HUES64 (cell line): ENCODE measurements at regions not wholly inside any gene's neighbourhood (a gene's known extent, or its start where the extent isn't known, plus 50 kb on each side); places are given as distances from the start of the nearest gene placed in this dataset.

Source experiments
- H3K27ac ChIP-seq: 2 replicates; pipeline ENCODE4 v1.7.0; 2013; ENCODE audit warnings: low read depth, low read length, inconsistent platforms
- H3K27me3 ChIP-seq: 2 replicates; pipeline ENCODE4 v1.6.1; 2013; ENCODE audit warnings: mild to moderate bottlenecking, low read length; ENCODE audit not compliant: insufficient read depth
- H3K36me3 ChIP-seq: 2 replicates; pipeline ENCODE4 v1.6.1; 2013; ENCODE audit warnings: mild to moderate bottlenecking, low read length; ENCODE audit not compliant: insufficient read depth
- H3K4me1 ChIP-seq: 2 replicates; pipeline ENCODE4 v1.6.1; 2013; ENCODE audit warnings: mild to moderate bottlenecking, low read length, moderate library complexity; ENCODE audit not compliant: insufficient read depth
- H3K4me3 ChIP-seq: 2 replicates; pipeline ENCODE4 v1.5.1; 2013; ENCODE audit warnings: mild to moderate bottlenecking, low read length, moderate library complexity
- H3K9ac ChIP-seq: 2 replicates; pipeline ENCODE4 v1.6.1; 2013; ENCODE audit warnings: mild to moderate bottlenecking, low read depth, low read length
- H3K9me3 ChIP-seq: 2 replicates; pipeline ENCODE4 v1.6.1; 2013; ENCODE audit warnings: low read depth, low read length; ENCODE audit not compliant: insufficient read depth
- WGBS: fragments of 150-250, 120-280 bp; methylation state at CpG from one replicate; pipeline ENCODE4 v1.1.7; 2013; ENCODE audit warnings: missing lambda C conversion rate; 5-methylcytosine and 5-hydroxymethylcytosine counted together

DNA sequence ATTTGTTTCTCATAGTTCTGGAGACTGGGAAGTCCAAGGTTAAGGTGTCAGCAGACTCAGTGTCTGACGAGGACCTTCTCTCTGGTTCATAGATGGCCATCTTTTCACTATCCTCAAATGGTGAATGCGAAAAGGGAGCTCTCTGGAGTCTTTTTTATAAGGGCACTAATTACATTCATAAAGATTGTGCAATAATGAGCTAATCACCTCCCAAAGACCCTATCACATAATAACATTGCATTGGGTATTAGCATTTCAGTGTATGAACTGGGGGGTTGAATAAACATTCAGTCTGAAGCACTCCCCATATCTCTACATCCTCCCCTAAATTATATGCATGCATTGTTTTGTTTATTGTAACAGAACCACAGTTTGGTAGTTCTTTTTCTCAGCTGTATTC is 1086.5 kb downstream of the CDH11 start:
- no peaks in the 10 kb centered on the region for H3K27me3 ChIP-seq
- no peaks in the 10 kb centered on the region for H3K4me1 ChIP-seq
- H3K9me3 ChIP-seq = peaks cover 6% of the 10 kb centered on the region
- no peak overlapping the region for H3K27ac ChIP-seq
- H3K9ac ChIP-seq = no peak overlapping the region
- H3K36me3 ChIP-seq = no peaks in the 10 kb centered on the region
- WGBS = 100% methylated on average over 1 of the region's 2 CpGs
- H3K4me3 ChIP-seq = no peak overlapping the region

DNA sequence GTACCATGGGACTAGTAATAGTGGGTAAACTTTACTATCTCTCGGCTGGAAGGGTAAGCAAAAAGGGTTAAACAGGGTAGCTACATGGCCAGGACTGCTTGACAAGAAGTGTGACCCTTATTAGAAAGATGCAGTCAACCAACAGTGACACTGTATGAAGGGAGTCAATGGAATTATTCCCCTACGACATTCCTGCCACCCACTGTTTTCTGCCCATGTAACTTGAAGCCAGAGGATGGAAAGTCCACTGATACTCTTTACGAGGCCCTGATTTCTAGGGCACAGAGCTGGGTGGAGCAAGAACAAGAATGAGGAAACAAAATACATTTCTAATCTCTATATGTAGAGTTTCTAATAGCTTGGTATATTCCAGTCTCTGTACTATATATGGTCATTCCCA is 1102.5 kb downstream of the CDH11 start:
- no peak overlapping the region for H3K27ac ChIP-seq
- H3K9ac ChIP-seq = no peak overlapping the region
- H3K9me3 ChIP-seq = no peaks in the 10 kb centered on the region
- 70% methylated on average over 3 of the region's 3 CpGs for WGBS
- H3K36me3 ChIP-seq = no peaks in the 10 kb centered on the region
- no peak overlapping the region for H3K4me3 ChIP-seq
- peaks cover 5% of the 10 kb centered on the region for H3K4me1 ChIP-seq
- no peaks in the 10 kb centered on the region for H3K27me3 ChIP-seq

GRCh38 chr16:64017796-64018195 is 1104.1 kb downstream of the CDH11 start:
- WGBS = 82% methylated on average over 1 of the region's 1 CpG
- Histone ChIP-seq H3K27me3 (no peaks in the 10 kb centered on the region), H3K27ac (no peak overlapping the region), H3K4me3 (no peak overlapping the region), H3K9ac (no peak overlapping the region), H3K9me3 (no peaks in the 10 kb centered on the region), H3K36me3 (no peaks in the 10 kb centered on the region), H3K4me1 (peaks cover 5% of the 10 kb centered on the region)

DNA sequence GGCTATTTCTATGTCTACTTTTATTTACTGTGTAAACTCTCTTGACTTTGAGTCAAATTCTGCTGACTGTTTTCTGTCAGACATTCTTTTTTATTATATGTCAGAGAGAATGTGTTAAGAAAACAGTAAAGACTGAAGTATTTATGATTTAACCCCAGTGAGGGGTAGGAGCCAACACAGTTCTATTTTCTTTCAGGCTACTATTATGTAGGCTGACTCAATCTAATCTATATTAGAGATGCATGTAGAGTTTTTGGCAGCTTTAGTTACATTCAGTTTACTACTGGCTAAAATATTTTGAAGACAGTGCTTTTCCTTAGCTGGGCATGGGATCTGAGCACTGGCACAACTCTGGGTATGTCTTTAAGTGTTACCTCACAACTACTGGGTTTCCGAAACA is 1108.0 kb downstream of the CDH11 start:
- WGBS = 80% methylated on average over 1 of the region's 1 CpG
- Histone ChIP-seq H3K9me3 (no peaks in the 10 kb centered on the region), H3K27ac (no peak overlapping the region), H3K27me3 (no peaks in the 10 kb centered on the region), H3K4me3 (no peak overlapping the region), H3K36me3 (no peaks in the 10 kb centered on the region), H3K9ac (no peak overlapping the region), H3K4me1 (no peaks in the 10 kb centered on the region)

- Histone ChIP-seq H3K4me1 (no peaks in the 10 kb centered on the region), H3K36me3 (no peaks in the 10 kb centered on the region), H3K27ac (no peak overlapping the region), H3K9ac (no peak overlapping the region), H3K9me3 (no peaks in the 10 kb centered on the region), H3K27me3 (no peaks in the 10 kb centered on the region), H3K4me3 (no peak overlapping the region)
- WGBS = 93% methylated on average over 2 of the region's 2 CpGs
These were observed 1109.7 kb downstream of the CDH11 start for GRCh38 chr16:64012166-64012565.

GRCh38 chr16:64011650-64012049 is 1110.2 kb downstream of the CDH11 start:
- Histone ChIP-seq H3K4me3 (no peak overlapping the region), H3K9me3 (no peaks in the 10 kb centered on the region), H3K27me3 (no peaks in the 10 kb centered on the region), H3K27ac (no peak overlapping the region), H3K9ac (no peak overlapping the region), H3K36me3 (no peaks in the 10 kb centered on the region), H3K4me1 (no peaks in the 10 kb centered on the region)
- 91% methylated on average over 2 of the region's 2 CpGs for WGBS

- Histone ChIP-seq H3K4me1 (no peaks in the 10 kb centered on the region), H3K36me3 (no peaks in the 10 kb centered on the region), H3K9ac (no peak overlapping the region), H3K4me3 (no peak overlapping the region), H3K27ac (no peak overlapping the region), H3K27me3 (no peaks in the 10 kb centered on the region), H3K9me3 (no peaks in the 10 kb centered on the region)
- 96% methylated on average over 2 of the region's 2 CpGs for WGBS
These were observed 1113.7 kb downstream of the CDH11 start for GRCh38 chr16:64008131-64008530.

DNA sequence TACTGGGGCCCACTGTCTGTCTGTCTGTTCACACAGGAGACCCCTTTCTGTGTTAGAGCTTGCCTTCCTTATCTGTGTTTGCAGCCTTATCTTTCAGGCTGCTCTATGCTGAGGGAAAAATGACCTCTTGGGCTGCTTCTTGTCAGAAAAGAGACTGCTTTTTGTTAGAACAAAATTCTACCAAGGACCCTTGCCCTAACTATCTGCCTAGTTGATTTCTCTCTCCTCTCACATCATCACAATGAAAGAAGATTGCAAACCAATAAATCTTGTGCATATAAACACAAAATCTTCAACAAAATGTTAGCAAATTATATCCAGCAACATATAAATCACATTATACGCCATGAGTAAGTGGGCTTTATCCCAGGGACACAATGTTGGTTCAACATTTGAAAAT is 1117.7 kb downstream of the CDH11 start:
- Histone ChIP-seq H3K9ac (no peak overlapping the region), H3K27me3 (no peaks in the 10 kb centered on the region), H3K36me3 (no peaks in the 10 kb centered on the region), H3K9me3 (no peaks in the 10 kb centered on the region), H3K4me1 (no peaks in the 10 kb centered on the region), H3K27ac (no peak overlapping the region), H3K4me3 (no peak overlapping the region)
- 80% methylated on average over 1 of the region's 1 CpG for WGBS

- WGBS = 96% methylated on average over 7 of the region's 8 CpGs
- no peaks in the 10 kb centered on the region for H3K36me3 ChIP-seq
- H3K27me3 ChIP-seq = no peaks in the 10 kb centered on the region
These were observed 1126.8 kb downstream of the CDH11 start for GRCh38 chr16:63995025-63995424.

GRCh38 chr16:63983401-63983800 is 1138.5 kb downstream of the CDH11 start:
- no peaks in the 10 kb centered on the region for H3K36me3 ChIP-seq
- no peak overlapping the region for H3K9ac ChIP-seq
- WGBS = 96% methylated on average over 2 of the region's 2 CpGs
- no peak overlapping the region for H3K4me3 ChIP-seq
- no peak overlapping the region for H3K27ac ChIP-seq
- no peaks in the 10 kb centered on the region for H3K9me3 ChIP-seq
- H3K27me3 ChIP-seq = no peaks in the 10 kb centered on the region
- peaks cover 49% of the 10 kb centered on the region for H3K4me1 ChIP-seq

More at GRCh38 chr16:63995025-63995424, 1126.8 kb downstream of the CDH11 start:
- Histone ChIP-seq H3K27ac (no peak overlapping the region), H3K9ac (no peak overlapping the region), H3K9me3 (no peaks in the 10 kb centered on the region), H3K4me1 (peaks cover 9% of the 10 kb centered on the region), H3K4me3 (no peak overlapping the region)

DNA sequence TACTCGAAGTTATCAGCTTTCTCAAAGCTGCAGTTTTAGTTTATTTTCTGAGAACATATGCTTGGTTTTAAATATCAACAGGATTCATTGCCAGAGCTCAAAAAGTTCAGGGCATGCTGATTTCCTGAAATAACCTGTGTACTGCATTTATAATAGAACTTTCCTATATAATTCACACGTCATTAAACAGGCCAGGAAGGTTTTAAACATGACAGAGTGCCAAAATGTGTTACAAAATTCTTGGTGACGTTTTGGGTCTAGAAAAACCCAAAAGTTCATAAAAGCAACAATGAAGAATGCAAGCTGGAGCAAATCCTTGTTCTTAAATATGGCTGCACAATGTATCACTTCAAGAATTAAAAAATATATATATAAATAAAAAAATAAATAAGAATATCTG is 1139.1 kb downstream of the CDH11 start:
- H3K27me3 ChIP-seq = no peaks in the 10 kb centered on the region
- peak overlapping the region; percentile 52 for H3K27ac ChIP-seq
- peak overlapping the region; percentile 35; the same call in 1 of the 2 replicates for H3K9ac ChIP-seq
- H3K9me3 ChIP-seq = no peaks in the 10 kb centered on the region
- H3K4me3 ChIP-seq = no peak overlapping the region
- 92% methylated on average over 3 of the region's 3 CpGs for WGBS
- no peaks in the 10 kb centered on the region for H3K36me3 ChIP-seq
- H3K4me1 ChIP-seq = peaks cover 54% of the 10 kb centered on the region

GRCh38 chr16:63982110-63982509 is 1139.8 kb downstream of the CDH11 start:
- Histone ChIP-seq H3K4me1 (peaks cover 60% of the 10 kb centered on the region), H3K36me3 (no peaks in the 10 kb centered on the region), H3K9ac (peak overlapping the region; percentile 35; the same call in 1 of the 2 replicates), H3K27ac (peak overlapping the region; percentile 52), H3K9me3 (no peaks in the 10 kb centered on the region), H3K4me3 (no peak overlapping the region), H3K27me3 (no peaks in the 10 kb centered on the region)
- 76% methylated on average over 5 of the region's 5 CpGs for WGBS
